Neural crest cell (in vitro differentiated cells): ENCODE measurements at regions not wholly inside any gene's neighbourhood (a gene's known extent, or its start where the extent isn't known, plus 50 kb on each side); places are given as distances from the start of the nearest gene placed in this dataset.
A peak's percentile ranks its signal among the peaks of the same experiment; 100 is the strongest.

Experiments used
- DNase-seq: peaks from one replicate; pipeline ENCODE4 v3.0.0; 2021; ENCODE audit warnings: low read depth, mixed read lengths, low spot score
- H3K27ac Mint-ChIP-seq: one replicate; pipeline ENCODE4 v1.8.0; 2021; ENCODE audit warnings: mild to moderate bottlenecking, mixed read lengths; ENCODE audit not compliant: unreplicated experiment
- H3K27me3 Mint-ChIP-seq: 2 replicates; pipeline ENCODE4 v1.8.0; 2021; ENCODE audit warnings: low read depth, mild to moderate bottlenecking, mixed read lengths
- H3K36me3 Mint-ChIP-seq: 2 replicates; pipeline ENCODE4 v1.8.0; 2021; ENCODE audit warnings: low read depth, mild to moderate bottlenecking, mixed read lengths
- H3K4me1 Mint-ChIP-seq: 2 replicates; pipeline ENCODE4 v1.8.0; 2021; ENCODE audit warnings: mixed read lengths
- H3K4me3 Mint-ChIP-seq: one replicate; pipeline ENCODE4 v1.8.0; 2021; ENCODE audit warnings: mild to moderate bottlenecking, mixed read lengths
- H3K9me3 Mint-ChIP-seq: 2 replicates; pipeline ENCODE4 v1.8.0; 2021; ENCODE audit warnings: mixed read lengths
- TF ChIP-seq, protein P1 (sequence below): fragments of 200-600 bp; sonication (generic); conservative IDR thresholded peaks from 2 replicates; pipeline ENCODE4 v1.5.0; 2021; ENCODE audit warnings: antibody characterized with exemption, mild to moderate bottlenecking

GRCh38 chr12:13745111-13745860 lies 236.1 kb downstream of the GRIN2B start:
- Mint-ChIP-seq H3K4me3 (peak overlapping the region; percentile 50), H3K4me1 (peaks cover 72% of the 10 kb centered on the region), H3K27me3 (no peaks in the 10 kb centered on the region), H3K27ac (peak overlapping the region; percentile 54), H3K36me3 (no peaks in the 10 kb centered on the region), H3K9me3 (no peaks in the 10 kb centered on the region)
- TF ChIP-seq, protein P1, sequence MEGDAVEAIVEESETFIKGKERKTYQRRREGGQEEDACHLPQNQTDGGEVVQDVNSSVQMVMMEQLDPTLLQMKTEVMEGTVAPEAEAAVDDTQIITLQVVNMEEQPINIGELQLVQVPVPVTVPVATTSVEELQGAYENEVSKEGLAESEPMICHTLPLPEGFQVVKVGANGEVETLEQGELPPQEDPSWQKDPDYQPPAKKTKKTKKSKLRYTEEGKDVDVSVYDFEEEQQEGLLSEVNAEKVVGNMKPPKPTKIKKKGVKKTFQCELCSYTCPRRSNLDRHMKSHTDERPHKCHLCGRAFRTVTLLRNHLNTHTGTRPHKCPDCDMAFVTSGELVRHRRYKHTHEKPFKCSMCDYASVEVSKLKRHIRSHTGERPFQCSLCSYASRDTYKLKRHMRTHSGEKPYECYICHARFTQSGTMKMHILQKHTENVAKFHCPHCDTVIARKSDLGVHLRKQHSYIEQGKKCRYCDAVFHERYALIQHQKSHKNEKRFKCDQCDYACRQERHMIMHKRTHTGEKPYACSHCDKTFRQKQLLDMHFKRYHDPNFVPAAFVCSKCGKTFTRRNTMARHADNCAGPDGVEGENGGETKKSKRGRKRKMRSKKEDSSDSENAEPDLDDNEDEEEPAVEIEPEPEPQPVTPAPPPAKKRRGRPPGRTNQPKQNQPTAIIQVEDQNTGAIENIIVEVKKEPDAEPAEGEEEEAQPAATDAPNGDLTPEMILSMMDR, result no peak
- DNase-seq, result no peak

GRCh38 chr12:13744561-13744960 lies 236.8 kb downstream of the GRIN2B start:
- H3K4me3 Mint-ChIP-seq, result peak overlapping the region; percentile 50
- no peaks in the 10 kb centered on the region for H3K27me3 Mint-ChIP-seq
- TF ChIP-seq, protein P1, result no peak
- no peaks in the 10 kb centered on the region for H3K36me3 Mint-ChIP-seq
- H3K9me3 Mint-ChIP-seq, result peaks cover 1% of the 10 kb centered on the region
- peaks cover 72% of the 10 kb centered on the region for H3K4me1 Mint-ChIP-seq
- no peak for DNase-seq
- peak overlapping the region; percentile 54 for H3K27ac Mint-ChIP-seq

GRCh38 chr12:13740149-13740545 lies 241.3 kb downstream of the GRIN2B start:
- H3K27ac Mint-ChIP-seq, result peak overlapping the region; percentile 64
- no peaks in the 10 kb centered on the region for H3K27me3 Mint-ChIP-seq
- no peaks in the 10 kb centered on the region for H3K36me3 Mint-ChIP-seq
- H3K4me3 Mint-ChIP-seq, result peak overlapping the region; percentile 73
- peaks cover 39% of the 10 kb centered on the region for H3K4me1 Mint-ChIP-seq
- TF ChIP-seq, protein P1, result no peak
- H3K9me3 Mint-ChIP-seq, result peaks cover 3% of the 10 kb centered on the region
- DNase-seq, result no peak

DNA sequence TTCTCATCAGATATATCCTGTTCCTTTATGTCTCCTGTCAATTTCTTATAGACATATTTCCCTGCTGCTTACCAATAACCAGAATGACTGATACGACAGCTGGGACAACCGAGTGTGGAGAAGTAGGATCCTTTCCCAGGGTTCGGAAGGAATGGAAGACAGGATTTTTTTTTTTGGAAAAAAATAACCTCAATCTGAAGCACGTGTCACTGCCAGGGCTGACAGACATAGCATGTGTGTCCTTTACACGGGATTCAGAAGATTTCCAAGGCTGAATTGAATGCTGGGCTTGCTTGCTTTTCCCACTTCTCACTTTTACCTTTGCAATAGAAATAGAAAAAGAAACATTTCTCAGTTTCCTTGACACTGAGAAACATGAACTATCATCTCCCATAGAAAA lies 245.7 kb downstream of the GRIN2B start:
- TF ChIP-seq, protein P1, result no peak
- H3K36me3 Mint-ChIP-seq, result no peaks in the 10 kb centered on the region
- peaks cover 14% of the 10 kb centered on the region for H3K4me1 Mint-ChIP-seq
- H3K9me3 Mint-ChIP-seq, result peaks cover 6% of the 10 kb centered on the region
- H3K27ac Mint-ChIP-seq, result no peak overlapping the region
- no peaks in the 10 kb centered on the region for H3K27me3 Mint-ChIP-seq
- no peak for DNase-seq
- no peak overlapping the region for H3K4me3 Mint-ChIP-seq

GRCh38 chr12:13734584-13735152 lies 246.7 kb downstream of the GRIN2B start:
- Mint-ChIP-seq H3K36me3 (no peaks in the 10 kb centered on the region), H3K4me3 (no peak overlapping the region), H3K4me1 (peaks cover 4% of the 10 kb centered on the region), H3K27ac (no peak overlapping the region), H3K27me3 (no peaks in the 10 kb centered on the region), H3K9me3 (peaks cover 6% of the 10 kb centered on the region)
- no peak for DNase-seq
- TF ChIP-seq, protein P1, result no peak
